Fibroblast of mammary gland (primary cell): ENCODE measurements at regions not wholly inside any gene's neighbourhood (a gene's known extent, or its start where the extent isn't known, plus 50 kb on each side); places are given as distances from the start of the nearest gene placed in this dataset.

ENCODE experiments used
- DNase-seq: peaks from one replicate; pipeline ENCODE4 v3.0.0-alpha.2; 2010; ENCODE audit warnings: low read depth
- H3K4me3 ChIP-seq: 2 replicates; pipeline ENCODE4 v1.5.1; 2011; ENCODE audit warnings: low read depth, mild to moderate bottlenecking, low read length, moderate library complexity; ENCODE audit not compliant: control insufficient read depth
- CTCF ChIP-seq: conservative IDR thresholded peaks from 2 replicates; pipeline ENCODE4 v1.5.1; 2011; ENCODE audit warnings: low read depth, low read length, inconsistent platforms; ENCODE audit not compliant: control insufficient read depth, insufficient read depth

DNA sequence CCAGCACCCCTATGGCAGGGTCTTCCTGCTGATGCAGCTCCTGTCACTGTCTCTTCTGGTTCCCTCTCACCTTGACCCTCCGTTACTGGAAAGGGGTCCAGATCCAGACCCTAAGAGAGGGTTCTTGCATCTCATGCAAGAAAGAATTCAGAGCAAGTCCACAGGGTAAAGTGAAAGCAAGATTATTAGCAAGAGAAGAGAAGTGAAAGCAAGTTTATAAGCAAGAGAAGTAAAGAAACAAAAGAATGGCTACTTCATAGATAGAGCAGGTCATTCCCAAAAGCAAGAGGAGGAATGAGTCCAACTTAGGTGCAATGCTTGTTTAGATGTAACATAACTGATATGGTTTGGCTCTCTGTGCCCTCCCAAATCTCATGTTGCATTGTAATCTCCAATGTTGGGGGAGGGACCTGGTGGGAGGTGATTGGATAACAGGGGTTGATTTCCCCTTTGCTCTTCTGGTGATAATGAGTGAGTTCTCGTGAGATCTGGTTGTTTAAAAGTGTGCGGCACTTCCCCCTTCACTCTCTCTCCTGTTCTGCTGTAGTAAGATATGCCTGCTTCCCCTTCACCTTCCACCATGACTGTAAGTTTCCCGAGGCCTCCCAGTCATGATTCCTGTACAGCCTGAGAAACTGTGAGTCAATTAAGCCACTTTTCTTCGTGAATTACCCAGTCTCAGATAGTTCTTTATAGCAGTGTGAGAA, 183.3 kb downstream of the MED10 start:
- DNase-seq, result no peak
- no peak for TF ChIP-seq CTCF
- H3K4me3 ChIP-seq, result no peak overlapping the region

GRCh38 chr5:6194261-6194875, 184.0 kb downstream of the MED10 start:
- no peak for DNase-seq
- TF ChIP-seq CTCF, result no peak
- no peak overlapping the region for H3K4me3 ChIP-seq

DNA sequence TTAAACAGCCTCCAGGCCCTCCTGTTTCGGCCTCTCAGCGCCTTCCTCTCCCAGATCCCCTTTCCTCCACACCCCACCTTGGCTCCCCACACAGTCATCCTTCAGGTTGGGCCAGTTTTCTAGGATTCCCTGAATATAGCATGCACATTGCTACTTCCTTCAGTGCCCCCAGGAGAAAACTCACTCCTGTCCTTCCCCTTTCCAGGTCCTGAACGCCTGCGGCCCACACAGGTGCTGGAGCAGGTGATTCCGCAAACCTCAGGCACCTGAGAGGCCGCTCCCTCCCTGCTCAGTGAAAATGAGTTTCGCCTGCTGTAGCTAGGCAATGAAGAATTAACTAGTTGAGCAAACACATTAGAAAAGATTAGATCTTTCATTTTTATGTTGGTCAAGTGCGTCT, 185.0 kb downstream of the MED10 start:
- no peak for TF ChIP-seq CTCF
- H3K4me3 ChIP-seq, result no peak overlapping the region
- no peak for DNase-seq

- no peak for DNase-seq
- H3K4me3 ChIP-seq, result no peak overlapping the region
- TF ChIP-seq CTCF, result no peak
Observed at GRCh38 chr5:6190838-6191237, 187.5 kb downstream of the MED10 start.

GRCh38 chr5:6188976-6189375, 189.4 kb downstream of the MED10 start:
- DNase-seq, result no peak
- no peak overlapping the region for H3K4me3 ChIP-seq
- TF ChIP-seq CTCF, result no peak

DNA sequence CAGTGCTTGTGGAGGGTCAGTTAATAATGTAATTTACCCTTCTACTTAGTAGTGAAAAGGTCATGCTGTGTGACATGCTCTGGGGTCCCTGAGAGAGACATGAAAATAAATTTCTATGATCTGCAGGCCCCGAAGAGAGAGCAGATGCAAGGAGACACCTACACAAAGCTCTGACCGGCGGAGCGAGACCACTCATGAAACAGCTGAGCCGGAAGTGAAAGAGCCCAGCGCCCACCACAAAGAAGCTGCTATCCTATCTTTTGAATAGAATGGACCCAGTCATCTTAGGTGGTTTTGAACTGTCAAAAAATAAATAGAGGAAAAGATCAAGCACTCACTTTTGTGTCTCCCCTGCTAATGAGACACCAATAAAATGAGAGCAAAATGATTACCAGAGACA, 190.0 kb downstream of the MED10 start:
- H3K4me3 ChIP-seq, result no peak overlapping the region
- DNase-seq, result no peak
- TF ChIP-seq CTCF, result no peak
